ENCODE measurements at regions not wholly inside any gene's neighbourhood (a gene's known extent, or its start where the extent isn't known, plus 50 kb on each side); places are given as distances from the start of the nearest gene placed in this dataset.

- DNase-seq = no peak
- H3K4me1 Mint-ChIP-seq (ENCODE audit: low read depth) = no peaks in the 10 kb centered on the region
- H3K9me3 Mint-ChIP-seq = peaks cover 18% of the 10 kb centered on the region
- no peak overlapping the region for H3K27ac Mint-ChIP-seq
- H3K36me3 Mint-ChIP-seq (ENCODE audit: low read depth) = no peaks in the 10 kb centered on the region
- no peak overlapping the region for H3K4me3 Mint-ChIP-seq
- no peak for TF ChIP-seq CTCF (IDR thresholded peaks at IDR 0.05)
- H3K27me3 Mint-ChIP-seq (ENCODE audit: insufficient read depth) = no peaks in the 10 kb centered on the region; the same call in 1 of the 2 replicates
Observed at GRCh38 chr9:82570226-82570625, 492.7 kb downstream of the RASEF start.

- TF ChIP-seq CTCF (IDR thresholded peaks at IDR 0.05) = no peak
- Mint-ChIP-seq H3K27me3 (ENCODE audit: insufficient read depth) (no peaks in the 10 kb centered on the region; the same call in 1 of the 2 replicates), H3K4me1 (ENCODE audit: low read depth) (no peaks in the 10 kb centered on the region), H3K9me3 (peaks cover 19% of the 10 kb centered on the region), H3K36me3 (ENCODE audit: low read depth) (no peaks in the 10 kb centered on the region), H3K27ac (no peak overlapping the region), H3K4me3 (no peak overlapping the region)
- no peak for DNase-seq
Observed at GRCh38 chr9:82571540-82571939, 491.4 kb downstream of the RASEF start.

- no peaks in the 10 kb centered on the region for H3K4me1 Mint-ChIP-seq (ENCODE audit: low read depth)
- peaks cover 19% of the 10 kb centered on the region for H3K9me3 Mint-ChIP-seq
- H3K27ac Mint-ChIP-seq = no peak overlapping the region
- no peak overlapping the region for H3K4me3 Mint-ChIP-seq
- no peaks in the 10 kb centered on the region; the same call in 1 of the 2 replicates for H3K27me3 Mint-ChIP-seq (ENCODE audit: insufficient read depth)
- no peak for TF ChIP-seq CTCF (IDR thresholded peaks at IDR 0.05)
- DNase-seq = no peak
- no peaks in the 10 kb centered on the region for H3K36me3 Mint-ChIP-seq (ENCODE audit: low read depth)
Observed at GRCh38 chr9:82572146-82572545, 490.8 kb downstream of the RASEF start.

GRCh38 chr9:82574911-82575310 is 488.0 kb downstream of the RASEF start:
- TF ChIP-seq CTCF (IDR thresholded peaks at IDR 0.05) = no peak
- Mint-ChIP-seq H3K4me3 (no peak overlapping the region), H3K36me3 (ENCODE audit: low read depth) (no peaks in the 10 kb centered on the region), H3K27ac (no peak overlapping the region), H3K9me3 (peaks cover 32% of the 10 kb centered on the region), H3K4me1 (ENCODE audit: low read depth) (no peaks in the 10 kb centered on the region), H3K27me3 (ENCODE audit: insufficient read depth) (no peaks in the 10 kb centered on the region; the same call in 1 of the 2 replicates)
- DNase-seq = no peak

GRCh38 chr9:82580921-82581320 is 482.0 kb downstream of the RASEF start:
- no peak overlapping the region for H3K27ac Mint-ChIP-seq
- TF ChIP-seq CTCF (IDR thresholded peaks at IDR 0.05) = no peak

GRCh38 chr9:82581516-82581915 is 481.4 kb downstream of the RASEF start:
- Mint-ChIP-seq H3K4me1 (ENCODE audit: low read depth) (no peaks in the 10 kb centered on the region), H3K36me3 (ENCODE audit: low read depth) (no peaks in the 10 kb centered on the region), H3K27me3 (ENCODE audit: insufficient read depth) (peaks cover 1% of the 10 kb centered on the region; the same call in 1 of the 2 replicates), H3K4me3 (no peak overlapping the region), H3K27ac (no peak overlapping the region), H3K9me3 (peaks cover 13% of the 10 kb centered on the region)
- no peak for TF ChIP-seq CTCF (IDR thresholded peaks at IDR 0.05)
- DNase-seq = no peak

More at GRCh38 chr9:82580921-82581320, 482.0 kb downstream of the RASEF start:
- no peak overlapping the region for H3K4me3 Mint-ChIP-seq
- peaks cover 13% of the 10 kb centered on the region for H3K9me3 Mint-ChIP-seq
- H3K36me3 Mint-ChIP-seq (ENCODE audit: low read depth) = no peaks in the 10 kb centered on the region
- no peak for DNase-seq
- H3K27me3 Mint-ChIP-seq (ENCODE audit: insufficient read depth) = peaks cover 1% of the 10 kb centered on the region; the same call in 1 of the 2 replicates
- no peaks in the 10 kb centered on the region for H3K4me1 Mint-ChIP-seq (ENCODE audit: low read depth)
